Prostate gland (tissue), 2 donors: ENCODE measurements at regions not wholly inside any gene's neighbourhood (a gene's known extent, or its start where the extent isn't known, plus 50 kb on each side); places are given as distances from the start of the nearest gene placed in this dataset.

Experiments
- CTCF ChIP-seq, 4 experiments: fragments of 200-600 bp in 2 of 4; fragments of 450-650 bp in 2 of 4; sonication (generic) in 2 of 4; IDR thresholded peaks; 1 replicate in 3 of 4; 2 replicates in 1 of 4; pipeline ENCODE4 v1.5.1; 2016 to 2019; ENCODE audit warnings: antibody characterized with exemption in 4 of 4, mild to moderate bottlenecking in 2 of 4, moderate library complexity in 2 of 4
- POLR2AphosphoS5 ChIP-seq: sonication (generic); formaldehyde crosslinking; IDR thresholded peaks from one replicate; pipeline ENCODE4 v1.6.1; 2017; ENCODE audit warnings: antibody characterized with exemption

- TF ChIP-seq CTCF (IDR thresholded peaks at IDR 0.05) (no peak), POLR2AphosphoS5 (no peak)
Measured at GRCh38 chr7:22627136-22627535, 99.9 kb upstream of the IL6 start.
